HL-60 (cell line): ENCODE measurements at regions not wholly inside any gene's neighbourhood (a gene's known extent, or its start where the extent isn't known, plus 50 kb on each side); places are given as distances from the start of the nearest gene placed in this dataset.

Experiments used
- DNase-seq, 2 experiments: peaks; one replicate each; pipeline ENCODE4 v3.0.0-alpha.2; 2010 to 2020; ENCODE audit warnings: low read depth in 1 of 2, low spot score in 1 of 2
- H3K27ac ChIP-seq: fragments of 250-450 bp; sonication (Bioruptor Pico); replicated peaks from 2 replicates; pipeline ENCODE4 v1.5.1; 2020; ENCODE audit warnings: mild to moderate bottlenecking, moderate library complexity
- H3K27me3 ChIP-seq: fragments of 250-450 bp; sonication (Bioruptor Pico); 2 replicates; pipeline ENCODE4 v1.5.1; 2021; ENCODE audit warnings: mild to moderate bottlenecking, moderate library complexity; ENCODE audit not compliant: insufficient read depth, poor library complexity, severe bottlenecking
- H3K4me3 ChIP-seq: replicated peaks from 2 replicates; pipeline ENCODE4 v1.5.1; 2011; ENCODE audit warnings: mild to moderate bottlenecking, control low read depth, low read length; ENCODE audit not compliant: insufficient read depth
- CTCF ChIP-seq: IDR thresholded peaks from one replicate; pipeline ENCODE4 v1.5.1; 2011; ENCODE audit warnings: low read length, control low read depth, inconsistent platforms; ENCODE audit not compliant: insufficient read depth
- GABPA ChIP-seq: IDR thresholded peaks from 2 replicates; pipeline ENCODE4 v1.6.1; 2012; ENCODE audit warnings: low read depth
- POLR2AphosphoS5 ChIP-seq: IDR thresholded peaks from 2 replicates; pipeline ENCODE4 v1.6.1; 2012; ENCODE audit warnings: low read depth
- REST ChIP-seq: IDR thresholded peaks from 2 replicates; pipeline ENCODE4 v1.6.1; 2012; ENCODE audit warnings: low read depth; ENCODE audit not compliant: insufficient replicate concordance
- SPI1 ChIP-seq: IDR thresholded peaks from 2 replicates; pipeline ENCODE4 v1.6.1; 2012; ENCODE audit warnings: low read depth, mild to moderate bottlenecking, borderline replicate concordance

- H3K27me3 ChIP-seq = no peaks in the 10 kb centered on the region
- no peak overlapping the region for H3K27ac ChIP-seq
- no peak for TF ChIP-seq GABPA
- no peak for TF ChIP-seq CTCF
- no peak for TF ChIP-seq SPI1
- TF ChIP-seq POLR2AphosphoS5 = no peak
- no peak for TF ChIP-seq REST
- no peak overlapping the region for H3K4me3 ChIP-seq
- no peak for DNase-seq
These were observed 163.7 kb downstream of the LTN1 start for GRCh38 chr21:28828981-28829380.

- no peaks in the 10 kb centered on the region for H3K27me3 ChIP-seq
- TF ChIP-seq POLR2AphosphoS5 = no peak
- TF ChIP-seq REST = no peak
- no peak for TF ChIP-seq CTCF
- TF ChIP-seq SPI1 = no peak
- no peak for TF ChIP-seq GABPA
- no peak overlapping the region for H3K4me3 ChIP-seq
- H3K27ac ChIP-seq = no peak overlapping the region
- no peak for DNase-seq
These were observed 164.7 kb downstream of the LTN1 start for GRCh38 chr21:28828021-28828420.

- no peak for TF ChIP-seq CTCF
- TF ChIP-seq SPI1 = no peak
- no peak for TF ChIP-seq POLR2AphosphoS5
- no peak for TF ChIP-seq GABPA
- TF ChIP-seq REST = no peak
- Histone ChIP-seq H3K27ac (no peak overlapping the region), H3K27me3 (no peaks in the 10 kb centered on the region), H3K4me3 (no peak overlapping the region)
- DNase-seq = no peak
These were observed 165.3 kb downstream of the LTN1 start for GRCh38 chr21:28827422-28827821.
